Mesendoderm (in vitro differentiated cells): ENCODE measurements at regions not wholly inside any gene's neighbourhood (a gene's known extent, or its start where the extent isn't known, plus 50 kb on each side); places are given as distances from the start of the nearest gene placed in this dataset.

Experiments used
- DNase-seq: peaks from one replicate; pipeline ENCODE4 v3.0.0; 2013
- H2AK5ac ChIP-seq: 2 replicates; pipeline ENCODE4 v1.6.1; 2013; ENCODE audit warnings: low read length, inconsistent platforms
- H2BK120ac ChIP-seq: 2 replicates; pipeline ENCODE4 v1.6.1; 2013; ENCODE audit warnings: low read depth, mild to moderate bottlenecking, low read length, moderate library complexity, mixed read lengths
- H2BK15ac ChIP-seq: replicated peaks from 2 replicates; pipeline ENCODE4 v1.6.1; 2013; ENCODE audit warnings: low read depth, mild to moderate bottlenecking, moderate library complexity
- H2BK5ac ChIP-seq: 2 replicates; pipeline ENCODE4 v1.6.1; 2013; ENCODE audit warnings: low read length, inconsistent platforms
- H3K18ac ChIP-seq: 2 replicates; pipeline ENCODE4 v1.6.1; 2013; ENCODE audit warnings: mild to moderate bottlenecking, low read length, mixed read lengths
- H3K23ac ChIP-seq: one replicate; pipeline ENCODE4 v1.6.1; 2013; ENCODE audit warnings: low read length
- H3K27ac ChIP-seq: 2 replicates; pipeline ENCODE4 v1.5.1; 2013; ENCODE audit warnings: low read depth, mild to moderate bottlenecking, inconsistent platforms, low read length, moderate library complexity
- H3K27me3 ChIP-seq: 2 replicates; pipeline ENCODE4 v1.6.1; 2013; ENCODE audit warnings: low read length, control low read depth, mild to moderate bottlenecking, inconsistent platforms; ENCODE audit not compliant: insufficient read depth, poor library complexity
- H3K36me3 ChIP-seq: 2 replicates; pipeline ENCODE4 v1.6.1; 2013; ENCODE audit warnings: low read length, inconsistent platforms; ENCODE audit not compliant: control insufficient read depth, insufficient read depth
- H3K4ac ChIP-seq: one replicate; pipeline ENCODE4 v1.6.1; 2013; ENCODE audit warnings: low read depth, mild to moderate bottlenecking, low read length, moderate library complexity
- H3K4me1 ChIP-seq: 2 replicates; pipeline ENCODE4 v1.6.1; 2013; ENCODE audit warnings: low read depth, low read length, inconsistent platforms; ENCODE audit not compliant: control insufficient read depth
- H3K4me2 ChIP-seq: 2 replicates; pipeline ENCODE4 v1.6.1; 2013; ENCODE audit warnings: low read length
- H3K4me3 ChIP-seq: 2 replicates; pipeline ENCODE4 v1.5.1; 2013; ENCODE audit warnings: mild to moderate bottlenecking, low read length
- H3K56ac ChIP-seq: one replicate; pipeline ENCODE4 v1.6.1; 2013; ENCODE audit warnings: low read length
- H3K79me1 ChIP-seq: 2 replicates; pipeline ENCODE4 v1.6.1; 2013; ENCODE audit warnings: low read length, inconsistent platforms
- H3K79me2 ChIP-seq: 2 replicates; pipeline ENCODE4 v1.6.1; 2013; ENCODE audit warnings: mild to moderate bottlenecking, low read length; ENCODE audit not compliant: control insufficient read depth, insufficient read depth
- H3K9ac ChIP-seq: 2 replicates; pipeline ENCODE4 v1.6.1; 2013; ENCODE audit warnings: low read length, inconsistent platforms
- H4K5ac ChIP-seq: one replicate; pipeline ENCODE4 v1.6.1; 2013; ENCODE audit warnings: low read length
- H4K8ac ChIP-seq: one replicate; pipeline ENCODE4 v1.6.1; 2013; ENCODE audit warnings: low read depth, mild to moderate bottlenecking, control low read depth, low read length, moderate library complexity
- WGBS: extraction: QIAGEN DNeasy Blood & Tissue Kit; methylation state at CpG from one replicate; pipeline ENCODE4 v1.1.7; 2013; ENCODE audit warnings: low lambda C conversion rate, missing lambda C conversion rate; ENCODE audit not compliant: insufficient coverage; ENCODE audit errors: extremely low coverage; 5-methylcytosine and 5-hydroxymethylcytosine counted together

- Histone ChIP-seq H3K23ac (no peak overlapping the region), H3K27ac (no peak overlapping the region), H3K79me2 (no peaks in the 10 kb centered on the region), H3K79me1 (no peaks in the 10 kb centered on the region), H2BK5ac (no peak overlapping the region), H2BK15ac (no peak overlapping the region), H2AK5ac (no peak overlapping the region), H2BK120ac (no peak overlapping the region), H3K27me3 (no peaks in the 10 kb centered on the region), H3K9ac (no peak overlapping the region), H4K5ac (no peak overlapping the region), H3K36me3 (no peaks in the 10 kb centered on the region), H3K4me1 (no peaks in the 10 kb centered on the region), H3K4ac (no peak overlapping the region), H3K4me2 (no peak overlapping the region), H3K4me3 (no peak overlapping the region), H3K18ac (no peak overlapping the region), H3K56ac (no peak overlapping the region), H4K8ac (no peak overlapping the region)
- no CpG with 5 or more reads among the region's 2 CpGs for whole genome bisulfite sequencing
- DNase-seq: peak; percentile 11
Measured at GRCh38 chr2:103459283-103459682, 697.5 kb downstream of the TMEM182 start.

GRCh38 chr2:103462101-103462500 lies 700.3 kb downstream of the TMEM182 start:
- H3K56ac ChIP-seq: no peak overlapping the region
- whole genome bisulfite sequencing: no CpG with 5 or more reads among the region's 2 CpGs
- H3K23ac ChIP-seq: no peak overlapping the region
- no peak overlapping the region for H3K4ac ChIP-seq
- no peak overlapping the region for H3K4me2 ChIP-seq
- no peak overlapping the region for H4K5ac ChIP-seq
- no peaks in the 10 kb centered on the region for H3K4me1 ChIP-seq
- H3K27me3 ChIP-seq: no peaks in the 10 kb centered on the region
- H3K9ac ChIP-seq: no peak overlapping the region
- no peak overlapping the region for H2BK120ac ChIP-seq
- no peak overlapping the region for H4K8ac ChIP-seq
- no peak overlapping the region for H3K4me3 ChIP-seq
- peak; percentile 51 for DNase-seq
- no peak overlapping the region for H3K18ac ChIP-seq
- no peak overlapping the region for H2BK15ac ChIP-seq
- no peaks in the 10 kb centered on the region for H3K36me3 ChIP-seq
- H3K79me1 ChIP-seq: no peaks in the 10 kb centered on the region
- H3K79me2 ChIP-seq: no peaks in the 10 kb centered on the region
- H3K27ac ChIP-seq: no peak overlapping the region
- H2BK5ac ChIP-seq: no peak overlapping the region
- H2AK5ac ChIP-seq: no peak overlapping the region

GRCh38 chr2:103462712-103463111 lies 700.9 kb downstream of the TMEM182 start:
- H3K9ac ChIP-seq: no peak overlapping the region
- no peak overlapping the region for H2BK5ac ChIP-seq

GRCh38 chr2:103464831-103465230 lies 703.0 kb downstream of the TMEM182 start:
- no peak overlapping the region for H2BK5ac ChIP-seq
- no peak overlapping the region for H3K4me2 ChIP-seq
- H3K4me1 ChIP-seq: no peaks in the 10 kb centered on the region
- H3K18ac ChIP-seq: no peak overlapping the region
- no CpG with 5 or more reads among the region's 7 CpGs for WGBS
- H3K23ac ChIP-seq: no peak overlapping the region
- H3K9ac ChIP-seq: no peak overlapping the region
- H3K56ac ChIP-seq: no peak overlapping the region
- no peak overlapping the region for H4K8ac ChIP-seq
- no peaks in the 10 kb centered on the region for H3K79me1 ChIP-seq
- H2BK15ac ChIP-seq: no peak overlapping the region
- DNase-seq: peak; percentile 10
- H3K27ac ChIP-seq: no peak overlapping the region
- H2BK120ac ChIP-seq: no peak overlapping the region
- no peak overlapping the region for H3K4me3 ChIP-seq
- H3K79me2 ChIP-seq: no peaks in the 10 kb centered on the region
- H3K4ac ChIP-seq: peak overlapping the region; percentile 42
- H4K5ac ChIP-seq: no peak overlapping the region
- no peak overlapping the region for H2AK5ac ChIP-seq
- H3K36me3 ChIP-seq: no peaks in the 10 kb centered on the region
- H3K27me3 ChIP-seq: no peaks in the 10 kb centered on the region

More at GRCh38 chr2:103462712-103463111, 700.9 kb downstream of the TMEM182 start:
- Histone ChIP-seq H2BK15ac (no peak overlapping the region), H3K56ac (no peak overlapping the region), H3K18ac (no peak overlapping the region), H4K8ac (no peak overlapping the region), H3K79me2 (no peaks in the 10 kb centered on the region), H3K79me1 (no peaks in the 10 kb centered on the region), H3K36me3 (no peaks in the 10 kb centered on the region), H3K27me3 (no peaks in the 10 kb centered on the region), H3K4ac (no peak overlapping the region), H3K23ac (no peak overlapping the region), H3K4me3 (no peak overlapping the region), H4K5ac (no peak overlapping the region), H2BK120ac (no peak overlapping the region), H3K27ac (no peak overlapping the region), H3K4me2 (no peak overlapping the region), H2AK5ac (no peak overlapping the region), H3K4me1 (no peaks in the 10 kb centered on the region)
- DNase-seq: no peak
- no CpG with 5 or more reads among the region's 2 CpGs for WGBS

GRCh38 chr2:103469800-103470199 lies 708.0 kb downstream of the TMEM182 start:
- Histone ChIP-seq H3K4ac (no peak overlapping the region), H2BK120ac (no peak overlapping the region), H3K56ac (no peak overlapping the region), H3K27me3 (no peaks in the 10 kb centered on the region), H4K8ac (no peak overlapping the region), H3K36me3 (no peaks in the 10 kb centered on the region), H3K79me1 (no peaks in the 10 kb centered on the region), H3K4me2 (no peak overlapping the region), H2BK15ac (no peak overlapping the region), H2AK5ac (no peak overlapping the region), H3K4me3 (no peak overlapping the region), H3K4me1 (no peaks in the 10 kb centered on the region), H3K23ac (no peak overlapping the region), H3K9ac (no peak overlapping the region), H3K27ac (no peak overlapping the region), H3K79me2 (no peaks in the 10 kb centered on the region), H4K5ac (no peak overlapping the region), H2BK5ac (no peak overlapping the region), H3K18ac (no peak overlapping the region)
- WGBS: no CpG with 5 or more reads among the region's 1 CpG
- DNase-seq: no peak

- H3K36me3 ChIP-seq: no peaks in the 10 kb centered on the region
- H3K27ac ChIP-seq: no peak overlapping the region
- H2BK5ac ChIP-seq: no peak overlapping the region
- H3K4me3 ChIP-seq: no peak overlapping the region
- no peak overlapping the region for H3K56ac ChIP-seq
- H3K79me1 ChIP-seq: no peaks in the 10 kb centered on the region
- WGBS: no CpG with 5 or more reads among the region's 1 CpG
- H4K8ac ChIP-seq: no peak overlapping the region
- no peak overlapping the region for H2AK5ac ChIP-seq
- no peak for DNase-seq
- H4K5ac ChIP-seq: no peak overlapping the region
- H2BK120ac ChIP-seq: no peak overlapping the region
- no peaks in the 10 kb centered on the region for H3K27me3 ChIP-seq
- H3K4me2 ChIP-seq: no peak overlapping the region
- no peak overlapping the region for H3K9ac ChIP-seq
- H3K4ac ChIP-seq: no peak overlapping the region
- no peaks in the 10 kb centered on the region for H3K4me1 ChIP-seq
- H3K18ac ChIP-seq: no peak overlapping the region
- H3K79me2 ChIP-seq: no peaks in the 10 kb centered on the region
- no peak overlapping the region for H2BK15ac ChIP-seq
- H3K23ac ChIP-seq: no peak overlapping the region
Measured at GRCh38 chr2:103484906-103485305, 723.1 kb downstream of the TMEM182 start.
